ENCODE measurements at regions not wholly inside any gene's neighbourhood (a gene's known extent, or its start where the extent isn't known, plus 50 kb on each side); places are given as distances from the start of the nearest gene placed in this dataset.
"Not testable (repeated sequence)": the region's sequence is repeated elsewhere in the genome, so short reads cannot be mapped to it uniquely, and the experiment has no call there.

DNA sequence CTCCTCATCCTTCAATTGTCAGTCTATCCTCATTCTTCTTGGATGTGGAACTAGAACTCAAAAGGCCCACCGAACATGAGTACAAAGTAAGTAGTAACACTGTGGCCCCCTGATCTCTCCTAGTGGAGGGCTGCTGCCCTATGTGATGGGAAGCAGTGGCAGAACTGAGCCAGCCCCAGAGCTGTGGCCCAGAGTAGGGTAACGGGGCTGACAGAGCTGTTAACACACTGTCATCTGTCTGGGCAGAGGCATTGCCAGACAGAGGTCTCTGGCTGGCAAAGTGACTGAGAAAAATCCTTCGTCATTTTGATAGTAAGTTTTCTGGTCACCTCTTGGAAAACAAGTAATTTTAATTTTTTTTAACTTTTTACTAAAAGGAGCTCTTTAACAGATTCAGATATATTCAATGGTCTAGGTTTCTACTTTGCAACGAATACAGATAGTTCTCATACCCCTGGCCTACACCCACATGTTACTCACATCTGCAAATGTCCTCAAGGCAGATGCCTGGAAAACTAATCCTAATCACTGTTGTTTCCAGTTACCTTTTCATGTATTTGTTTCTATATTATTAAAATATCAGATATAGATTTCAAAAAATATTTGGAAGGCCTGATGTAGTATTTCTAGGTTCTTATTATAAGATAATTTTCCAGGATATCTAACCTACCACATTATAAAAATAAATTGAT, 588.7 kb downstream of the CPS1 start:
- DNase-seq, result no peak

DNA sequence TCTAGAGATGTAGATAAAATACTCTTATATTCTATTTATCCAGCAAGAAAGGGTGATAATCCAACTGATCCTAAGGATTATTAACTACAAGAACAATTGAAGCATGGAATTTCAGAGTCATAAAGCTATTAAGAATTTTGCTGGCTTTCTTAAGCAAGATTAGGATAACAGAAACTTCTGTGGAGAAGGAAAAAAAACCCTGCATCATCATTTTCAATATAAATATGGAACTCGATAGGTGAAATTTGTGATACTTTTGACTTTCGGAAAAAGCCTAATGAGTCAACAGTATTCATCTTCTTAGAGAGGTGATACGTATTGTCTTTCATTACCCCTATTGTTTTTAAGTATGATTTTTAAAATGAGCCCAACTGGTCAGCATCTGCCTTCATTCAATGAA, 593.3 kb downstream of the CPS1 start:
- DNase-seq, result no peak

DNA sequence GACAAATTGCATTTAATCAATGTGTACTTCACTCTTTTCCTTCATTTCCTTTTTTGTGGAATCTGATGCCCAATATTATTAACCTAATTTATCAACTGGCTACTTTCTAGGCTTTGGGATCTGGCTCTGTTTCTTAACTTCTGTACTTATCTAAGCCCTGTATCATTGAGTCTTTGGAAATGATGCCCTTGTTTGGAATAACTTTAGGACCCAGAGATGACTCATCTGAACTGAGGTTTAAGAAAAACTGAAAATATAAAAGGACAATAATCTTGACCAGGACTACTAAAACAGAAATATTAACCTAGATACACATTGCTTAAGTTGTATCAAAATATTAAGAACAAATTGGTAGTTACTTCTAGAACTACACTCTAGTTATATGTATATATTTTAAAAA, 600.8 kb downstream of the CPS1 start:
- DNase-seq, result no peak

DNA sequence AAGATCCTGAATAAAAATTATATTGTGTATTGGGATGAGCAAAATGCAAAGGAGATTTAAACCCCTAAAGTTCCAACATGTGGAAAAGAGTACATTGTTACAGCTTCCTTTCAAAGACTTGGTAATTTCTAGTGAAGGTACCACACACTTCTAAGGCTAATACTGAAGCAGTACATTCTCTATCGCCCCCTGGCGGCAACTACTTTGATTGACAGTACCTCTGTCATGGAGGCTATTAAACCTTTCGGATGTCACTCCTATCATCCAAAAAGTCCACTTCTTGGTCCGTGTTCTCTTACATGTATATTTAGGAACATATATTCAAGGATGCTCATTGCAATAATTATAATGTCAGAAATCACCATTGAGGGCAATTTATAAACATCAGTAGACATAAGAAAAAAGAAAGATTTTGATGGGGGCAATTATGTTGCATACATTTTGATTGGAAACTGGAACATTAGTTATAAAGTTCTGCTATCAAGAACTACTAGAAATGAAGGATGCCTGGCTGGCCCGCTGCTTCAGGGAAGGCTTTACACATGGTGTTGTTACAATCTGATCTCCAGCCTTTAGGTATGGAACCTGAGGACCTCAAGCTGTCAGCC, 601.6 kb downstream of the CPS1 start:
- DNase-seq, result peak; percentile 9

DNA sequence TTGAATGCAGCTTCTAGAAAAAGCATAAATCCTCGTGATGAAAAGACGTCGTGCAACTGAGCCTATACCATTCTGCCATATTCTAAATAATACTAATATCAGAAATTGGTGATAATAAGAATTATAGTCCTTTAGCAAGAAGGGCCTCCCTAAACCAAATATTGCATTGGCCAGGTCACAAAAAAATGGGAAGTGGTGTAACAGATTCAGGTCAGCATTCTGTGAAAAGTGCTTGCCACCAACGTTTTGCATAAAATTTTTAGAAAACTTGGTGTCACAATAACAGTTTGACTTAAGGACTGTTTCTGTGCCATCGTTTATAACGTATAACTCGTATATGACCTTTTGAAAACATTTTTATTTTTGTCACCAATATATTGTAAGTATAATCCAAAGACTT, 603.6 kb downstream of the CPS1 start:
- DNase-seq, result no peak

DNA sequence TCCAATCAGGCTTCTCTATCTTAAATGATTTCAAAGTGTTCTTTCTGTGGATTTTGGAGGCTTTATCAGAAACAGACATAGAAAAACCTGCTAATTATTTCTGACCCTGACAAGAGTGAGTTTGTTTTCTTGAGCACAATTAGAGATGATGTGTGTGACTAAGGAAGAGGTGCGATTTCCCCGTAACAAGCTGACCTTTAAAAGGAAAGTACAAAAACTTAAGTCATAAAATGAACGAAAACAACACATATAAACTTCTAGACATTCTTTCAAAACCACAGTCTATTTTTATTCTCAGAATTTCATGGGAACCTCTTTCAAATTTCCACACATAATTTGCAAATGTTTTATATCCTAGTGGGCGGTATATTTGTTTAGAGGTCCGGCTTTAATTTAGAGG, 604.8 kb downstream of the CPS1 start:
- no peak for DNase-seq

DNA sequence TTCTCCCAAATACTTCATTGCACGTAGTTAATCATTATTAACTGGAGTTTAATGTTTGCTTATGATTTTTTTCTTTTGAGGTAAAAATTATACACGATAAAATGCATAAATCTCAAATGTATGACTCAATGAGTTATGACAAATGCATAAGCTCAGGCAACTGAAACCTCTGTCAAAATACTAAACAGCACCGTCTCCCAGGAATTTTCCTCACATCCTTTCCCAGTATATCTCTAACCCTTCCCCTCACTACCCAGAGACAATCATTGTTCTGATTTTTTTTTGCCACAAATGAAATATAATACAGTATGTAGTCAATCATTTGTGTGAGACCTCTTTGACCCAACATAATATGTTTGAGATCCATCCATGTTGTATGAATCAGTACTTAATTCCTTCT, 606.5 kb downstream of the CPS1 start:
- DNase-seq, result no peak

DNA sequence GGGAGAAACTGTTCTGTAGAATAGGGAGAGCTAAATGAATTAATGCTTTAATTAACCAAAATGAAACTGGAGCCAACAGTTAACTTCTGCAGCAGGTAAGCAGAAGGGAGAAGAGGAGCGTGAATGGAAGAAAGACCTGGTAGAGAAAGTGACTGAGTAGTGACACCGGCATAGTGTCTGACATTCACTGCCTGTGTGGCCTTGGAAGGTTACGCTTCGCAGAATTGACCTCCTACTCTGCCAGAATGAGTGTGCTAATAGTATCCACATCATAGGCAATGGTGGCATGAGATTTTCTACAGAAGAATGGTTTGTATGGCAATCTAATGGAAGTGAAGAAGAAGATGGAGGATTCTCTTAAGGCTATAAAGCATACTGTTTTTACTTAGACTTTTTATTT, 614.4 kb downstream of the CPS1 start:
- no peak for DNase-seq

DNA sequence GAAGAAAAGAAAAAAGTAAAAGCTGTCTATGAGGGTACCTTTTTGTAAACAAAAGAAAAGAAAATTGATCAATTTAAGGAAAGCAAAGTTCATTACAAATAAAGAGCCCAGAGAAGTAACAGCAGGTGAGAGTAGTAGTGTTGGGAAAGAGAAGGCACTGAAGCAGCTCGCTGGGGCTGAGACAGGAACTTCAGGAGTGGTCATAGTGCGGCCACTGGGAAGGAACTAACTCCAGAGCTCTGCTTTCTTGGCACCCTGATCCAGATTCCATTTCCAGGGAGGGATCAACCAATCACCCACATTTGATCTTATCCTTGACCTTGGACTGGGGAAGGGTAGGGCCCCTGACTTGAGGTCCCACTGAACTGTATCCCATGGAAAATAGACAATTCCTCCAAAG, 617.6 kb downstream of the CPS1 start:
- DNase-seq, result no peak

DNA sequence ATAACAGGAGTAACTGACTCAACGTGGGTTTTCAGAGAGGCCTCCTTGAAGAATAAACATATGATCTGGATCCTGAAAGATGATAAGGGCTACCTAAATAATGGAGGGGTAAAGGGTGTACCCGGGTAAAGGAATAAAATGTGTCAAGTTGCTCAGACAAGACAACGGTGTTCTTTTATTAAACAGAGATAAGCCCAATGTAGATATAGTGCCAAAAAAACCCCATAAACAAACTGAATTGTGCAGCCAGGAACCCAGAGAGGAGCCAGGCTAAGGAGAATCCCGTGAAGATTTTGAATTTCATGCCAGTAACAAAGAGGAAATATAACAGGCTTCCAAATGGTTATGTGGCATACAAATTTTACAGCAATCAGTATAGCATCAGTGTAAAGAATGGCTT, 618.2 kb downstream of the CPS1 start:
- DNase-seq, result no peak

DNA sequence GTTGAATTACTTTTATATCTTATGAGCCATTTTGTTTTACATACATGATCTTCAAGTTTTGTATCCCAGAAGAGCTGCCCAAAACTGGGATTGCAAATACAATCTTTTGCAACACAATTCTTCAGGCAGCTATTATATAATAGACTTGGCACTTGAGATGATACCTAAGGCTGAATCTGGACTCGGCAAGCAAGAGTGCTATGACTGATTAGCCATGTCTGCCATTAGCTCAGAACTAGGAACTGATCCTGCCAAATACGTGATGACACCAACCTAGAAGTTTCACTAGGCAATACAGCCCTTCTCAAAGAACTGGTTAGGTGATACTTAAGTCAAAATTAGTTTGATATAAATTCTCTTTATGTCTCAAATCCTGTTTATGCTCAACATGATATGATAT, 619.6 kb downstream of the CPS1 start:
- no peak for DNase-seq

DNA sequence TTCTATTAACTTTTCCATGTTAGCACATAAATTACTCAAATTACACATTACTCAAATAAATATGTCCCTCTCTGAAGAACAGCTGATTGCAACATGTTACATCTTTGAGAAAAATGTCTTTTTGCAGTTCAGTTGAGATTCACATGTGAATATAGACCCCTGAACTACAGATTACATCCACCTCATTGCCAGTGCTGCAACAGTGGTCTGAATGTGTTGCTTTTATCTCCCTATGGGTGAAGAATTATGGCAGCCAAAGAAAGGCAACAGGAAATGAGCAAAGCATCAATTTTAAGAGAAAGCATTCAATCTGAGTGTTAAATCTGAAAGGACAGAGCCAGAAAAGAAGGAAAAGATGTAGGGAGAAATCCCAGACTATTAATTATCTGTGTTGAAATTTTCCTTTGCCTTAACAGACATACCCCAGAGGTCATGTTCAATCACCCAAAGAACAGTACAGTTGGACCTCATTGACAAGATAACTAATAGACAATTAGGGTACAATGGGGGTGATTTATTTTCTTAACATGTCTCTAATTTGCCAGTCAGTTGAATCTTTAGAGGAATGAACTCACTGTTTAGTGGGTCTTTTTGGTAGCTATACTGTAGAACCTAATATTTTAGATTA, 620.2 kb downstream of the CPS1 start:
- DNase-seq, result no peak

DNA sequence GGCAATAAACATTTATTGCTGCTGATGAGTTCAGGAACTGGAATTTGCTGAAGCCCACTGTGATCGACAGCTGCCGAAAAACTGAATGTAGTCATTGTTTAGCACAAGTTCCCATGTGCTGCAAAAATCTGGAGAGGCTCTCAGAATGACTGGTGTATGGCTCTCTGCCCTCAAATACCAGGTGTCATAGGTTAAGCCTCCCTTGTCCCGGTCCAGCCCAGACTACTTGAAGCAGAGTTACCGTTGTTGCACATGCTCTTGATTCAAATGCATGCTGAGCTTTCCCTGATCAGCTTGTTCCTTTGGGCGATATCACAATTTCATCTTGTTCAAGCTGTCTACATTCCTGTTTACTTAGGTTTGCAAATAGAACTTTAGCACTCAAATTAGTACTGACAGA, 625.2 kb downstream of the CPS1 start:
- no peak for DNase-seq

DNA sequence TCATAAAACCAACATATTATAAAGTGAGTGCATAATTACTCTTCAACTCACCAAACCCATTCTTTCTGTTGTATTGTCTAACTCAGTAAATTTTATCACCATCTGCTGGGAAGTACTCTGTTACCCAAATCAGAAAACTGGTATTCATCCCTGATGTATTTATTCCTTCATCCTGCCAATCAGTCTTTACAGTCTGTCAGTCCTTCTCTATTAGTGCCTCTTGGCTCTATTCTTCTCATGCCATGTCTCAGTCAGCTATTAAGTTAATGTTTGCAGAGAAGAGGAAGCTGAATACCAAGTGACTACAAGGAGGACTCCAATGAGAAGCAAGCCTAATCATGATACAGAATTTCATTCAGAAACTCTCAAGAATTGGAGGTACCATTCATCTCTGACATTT, 631.2 kb downstream of the CPS1 start:
- DNase-seq, result no peak

DNA sequence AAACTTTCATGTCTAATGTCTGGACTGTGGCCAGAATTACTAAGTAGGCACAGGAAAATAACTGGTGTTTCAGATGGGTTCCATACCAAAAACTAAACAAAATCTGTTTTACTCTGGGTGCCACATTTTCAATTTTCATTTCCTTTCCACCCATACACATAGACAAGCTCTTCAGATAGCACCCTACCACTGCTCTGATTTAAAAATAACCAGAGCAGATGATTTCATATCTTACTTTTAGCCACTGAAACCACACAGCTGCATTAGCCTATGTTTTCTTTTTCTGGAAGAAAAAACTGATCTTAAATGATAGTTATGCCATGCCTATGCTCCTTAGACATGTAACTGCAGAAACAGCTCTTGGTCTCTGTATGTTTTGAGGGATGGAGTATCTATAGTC, 647.6 kb downstream of the CPS1 start:
- DNase-seq, result no peak

DNA sequence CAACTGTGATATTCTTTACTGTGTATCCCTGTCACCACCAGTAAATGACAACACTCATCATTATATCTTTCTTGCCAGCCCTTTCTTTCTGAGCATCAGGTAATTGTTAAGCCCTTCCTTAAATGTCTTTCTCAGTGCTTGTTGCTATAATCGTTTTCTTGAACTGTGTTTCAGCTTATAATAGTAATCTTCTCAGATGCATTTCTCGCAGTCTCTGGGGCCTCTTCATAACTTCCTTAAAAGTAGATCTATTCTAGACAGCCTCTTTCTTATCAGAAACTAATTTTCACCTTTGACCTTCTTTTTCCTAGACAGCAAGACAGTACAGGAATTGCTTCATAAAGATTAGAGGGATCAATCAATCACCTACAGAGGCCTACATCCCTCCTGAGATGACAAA, 648.1 kb downstream of the CPS1 start:
- no peak for DNase-seq

DNA sequence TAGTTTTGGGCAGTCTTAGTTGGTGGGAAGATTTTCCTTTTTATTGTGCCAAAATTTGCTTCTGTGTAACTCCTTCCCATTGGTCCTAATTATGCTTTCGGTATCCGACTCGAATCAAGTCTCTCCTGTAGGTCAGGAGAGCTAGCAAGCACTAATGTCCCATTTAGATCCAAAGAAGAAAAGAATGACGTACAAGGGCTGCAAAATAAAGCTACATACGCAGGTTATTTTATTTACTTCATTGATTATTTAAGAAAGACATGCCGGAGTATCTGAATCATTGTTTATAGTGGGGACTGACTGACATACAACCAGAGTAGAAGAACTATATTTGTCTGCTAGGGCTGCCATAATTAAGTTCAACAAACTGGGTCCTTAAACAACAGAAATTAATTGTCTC, 648.5 kb downstream of the CPS1 start:
- DNase-seq, result no peak

DNA sequence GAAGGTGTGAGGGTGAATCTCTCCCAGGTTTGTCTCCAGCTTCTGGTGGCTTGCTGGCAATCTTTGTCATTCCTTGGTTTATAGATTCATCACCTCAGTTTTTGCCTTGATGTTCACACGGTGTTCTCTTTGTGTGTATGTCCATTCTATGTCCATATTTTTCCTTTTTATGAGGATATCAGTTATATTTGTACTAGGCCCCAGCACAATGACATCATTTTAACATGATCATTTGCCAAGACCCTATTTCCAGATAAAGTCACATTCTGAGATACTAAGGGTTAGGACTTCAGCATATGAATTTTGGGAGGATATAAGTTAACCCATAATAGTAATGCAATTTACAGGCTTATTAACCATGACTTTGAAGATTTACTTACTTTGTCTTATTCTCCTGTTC, 649.0 kb downstream of the CPS1 start:
- no peak for DNase-seq

DNA sequence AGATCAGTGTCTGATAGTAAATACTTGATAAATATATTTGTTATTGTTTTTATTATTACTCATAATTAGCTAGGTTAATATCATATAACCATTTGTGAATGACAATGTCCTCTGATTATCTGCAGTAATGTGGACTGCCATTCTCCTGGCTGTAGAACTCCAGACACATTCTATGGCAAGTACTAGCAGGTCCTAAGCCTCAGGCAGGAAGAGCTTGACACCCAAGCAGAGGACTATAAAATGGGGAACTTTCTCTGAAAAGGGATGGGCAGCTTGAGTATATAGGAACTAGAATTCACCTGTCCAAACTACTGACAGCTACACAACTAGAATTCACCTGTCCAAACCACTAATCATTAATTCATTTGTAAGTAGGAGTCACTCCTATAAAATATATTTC, 649.4 kb downstream of the CPS1 start:
- no peak for DNase-seq

DNA sequence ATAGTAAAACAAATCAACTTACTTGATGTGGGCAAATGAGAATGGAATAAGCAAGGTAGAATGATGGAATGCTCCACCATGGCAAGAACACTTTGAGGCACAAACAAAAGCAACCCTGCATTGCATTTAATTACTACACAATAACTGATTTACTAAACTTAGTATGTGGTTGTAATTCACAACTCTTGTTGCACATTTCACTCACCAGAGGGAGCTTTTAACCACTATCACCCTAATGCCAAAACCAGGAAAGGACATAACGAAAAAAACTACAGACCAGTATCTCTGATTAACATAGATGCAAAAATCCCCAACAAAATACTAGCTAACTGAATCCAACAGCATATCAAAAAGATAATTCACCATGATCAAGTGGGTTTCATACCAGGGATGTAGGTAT, 659.8 kb downstream of the CPS1 start:
- no peak for DNase-seq

DNA sequence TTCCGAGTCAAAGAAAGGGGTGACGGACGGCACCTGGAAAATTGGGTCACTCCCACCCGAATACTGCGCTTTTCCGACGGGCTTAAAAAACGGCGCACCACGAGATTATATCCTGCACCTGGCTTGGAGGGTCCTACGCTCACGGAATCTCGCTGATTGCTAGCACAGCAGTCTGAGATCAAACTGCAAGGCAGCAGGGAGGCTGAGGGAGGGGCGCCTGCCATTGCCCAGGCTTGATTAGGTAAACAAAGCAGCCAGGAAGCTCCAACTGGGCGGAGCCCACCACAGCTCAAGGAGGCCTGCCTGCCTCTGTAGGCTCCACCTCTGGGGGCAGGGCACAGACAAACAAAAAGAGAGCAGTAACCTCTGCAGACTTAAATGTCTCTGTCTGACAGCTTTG, 663.1 kb downstream of the CPS1 start:
- DNase-seq, result not testable (repeated sequence)

DNA sequence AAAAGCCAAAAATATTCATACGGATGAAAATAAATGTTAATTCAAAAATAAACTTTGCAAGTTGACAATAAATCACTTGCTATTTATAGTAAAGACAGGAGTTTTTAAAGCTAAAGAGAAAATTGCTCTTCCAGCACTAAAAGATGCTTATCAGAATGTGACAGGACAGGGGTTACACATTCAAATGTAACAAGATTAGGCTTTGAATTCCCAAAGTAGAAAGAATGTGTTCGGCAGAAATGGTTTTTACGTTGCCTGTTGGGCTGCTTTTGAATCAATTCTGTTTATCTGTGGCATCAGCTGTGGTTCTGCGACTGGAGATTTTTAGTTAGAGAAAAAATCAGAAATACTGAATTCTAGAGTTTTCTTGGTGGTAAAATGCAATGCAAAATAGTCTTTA, 669.4 kb downstream of the CPS1 start:
- DNase-seq, result no peak

DNA sequence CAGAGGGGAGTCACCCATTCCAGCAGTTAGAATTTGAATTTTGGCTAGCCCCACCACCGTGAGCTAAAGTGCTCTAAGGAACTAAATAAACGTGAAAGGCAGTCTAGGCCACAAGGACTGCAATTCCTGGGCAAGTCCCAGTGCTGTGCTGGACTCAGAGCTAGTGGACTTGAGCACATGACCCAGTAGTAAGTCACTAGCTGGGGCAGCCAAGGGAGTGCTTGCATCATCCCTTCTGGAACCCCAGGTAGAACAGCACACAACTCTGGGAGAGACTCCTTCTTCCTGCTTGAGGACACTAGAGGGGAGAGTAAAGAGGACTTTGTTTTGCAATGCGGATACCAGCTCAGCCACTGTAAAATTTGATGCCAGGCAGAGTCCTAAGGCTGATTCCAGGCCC, 672.2 kb downstream of the CPS1 start:
- DNase-seq, result no peak

DNA sequence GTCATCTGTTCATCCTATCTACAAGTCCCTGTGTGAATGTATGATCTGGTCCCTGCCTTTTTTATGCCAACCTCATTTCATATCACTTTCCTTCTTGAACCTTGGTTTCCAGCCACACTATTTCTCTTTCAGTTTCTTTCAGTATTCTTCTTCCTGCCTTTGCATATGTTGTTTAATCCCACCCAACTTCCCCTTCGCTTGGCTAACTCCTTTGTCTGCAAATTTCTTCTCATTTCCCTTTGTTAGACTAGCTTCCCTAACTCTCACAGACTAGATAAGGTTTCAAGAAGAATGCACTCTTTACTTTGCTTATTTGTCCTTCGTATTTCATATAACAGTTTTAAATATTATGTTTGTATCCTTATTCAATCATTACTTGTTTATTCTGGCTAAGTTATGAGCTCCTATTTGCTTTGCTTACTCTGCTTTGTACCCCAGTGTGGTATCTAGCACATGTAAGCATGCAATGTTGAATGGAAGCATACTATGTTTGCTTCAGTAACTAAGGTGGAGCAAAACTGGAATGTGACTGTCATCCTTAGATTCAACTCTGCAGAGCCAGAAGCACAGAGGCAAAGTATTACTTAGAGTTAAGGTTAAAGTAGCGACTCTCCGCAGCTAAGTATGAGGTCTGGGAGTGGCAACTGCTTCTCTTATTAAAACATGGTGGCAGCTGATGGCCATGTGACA, 681.3 kb downstream of the CPS1 start:
- no peak for DNase-seq
